Hematopoietic multipotent progenitor cell treated with erythropoietin and hydrocortisone succinate and interleukin-3 and kit ligand, for 6 days (in vitro differentiated cells): ENCODE measurements at regions not wholly inside any gene's neighbourhood (a gene's known extent, or its start where the extent isn't known, plus 50 kb on each side); places are given as distances from the start of the nearest gene placed in this dataset.

ENCODE experiments used
- DNase-seq: peaks from one replicate; pipeline ENCODE4 v3.0.0-alpha.2; 2015

DNA sequence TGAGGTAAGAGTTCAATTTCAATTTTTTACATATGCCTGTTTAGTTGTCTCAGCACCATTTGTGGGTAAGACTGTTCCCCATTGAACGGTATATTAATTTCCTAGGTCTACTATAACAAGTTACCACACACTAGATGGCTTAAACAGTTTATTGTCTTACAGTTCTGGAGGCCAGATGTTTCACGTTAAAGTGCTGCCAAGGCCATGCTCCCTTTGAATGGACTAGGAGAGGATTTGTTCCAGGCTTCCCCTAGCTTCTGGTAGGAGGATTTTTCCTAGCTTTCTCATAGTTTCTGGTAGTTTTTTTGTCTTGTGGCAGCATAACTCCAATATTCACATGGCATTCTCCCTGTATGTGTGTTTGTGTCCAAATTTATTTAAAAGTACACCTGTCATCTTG lies 149.3 kb upstream of the CYSLTR1 start:
- DNase-seq: no peak

DNA sequence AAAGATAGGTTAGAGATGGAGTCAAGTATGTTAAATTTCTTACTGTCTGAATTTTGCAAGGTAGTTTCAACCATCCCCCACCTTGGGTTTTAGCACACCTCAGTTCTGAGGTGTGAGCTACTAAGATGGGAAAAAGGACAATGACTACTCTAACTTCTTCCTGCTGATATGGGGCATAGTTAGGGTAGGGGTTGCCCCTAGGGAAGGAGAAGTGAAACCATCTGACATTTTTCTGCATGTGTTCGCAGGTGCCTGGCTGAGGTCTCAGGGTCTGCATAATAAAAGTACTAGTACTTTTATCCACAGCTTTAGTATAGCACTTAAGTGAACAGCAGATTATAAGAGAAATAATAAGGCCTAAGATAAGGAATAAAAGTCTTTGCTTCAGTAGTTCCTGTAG lies 129.5 kb upstream of the CYSLTR1 start:
- no peak for DNase-seq

DNA sequence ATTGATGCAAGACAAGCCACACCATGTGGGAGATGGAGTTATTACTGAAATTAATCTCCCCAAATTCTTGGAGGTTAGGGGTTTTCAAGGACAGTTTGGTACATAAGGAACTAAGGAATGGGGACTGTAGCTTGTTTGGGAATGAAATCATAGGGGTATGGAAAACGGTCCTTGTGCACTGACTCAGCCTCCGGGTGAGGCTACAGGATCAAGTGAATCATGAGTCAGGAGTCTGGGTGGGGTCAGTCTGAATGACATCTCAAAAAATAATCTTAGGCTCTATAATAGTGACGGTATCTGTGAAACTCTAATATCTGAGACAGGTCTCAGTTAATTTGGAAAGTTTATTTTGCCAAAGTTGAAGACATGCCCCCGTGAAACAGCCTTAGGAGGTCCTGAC lies 128.5 kb upstream of the CYSLTR1 start:
- no peak for DNase-seq

GRCh38 chrX:78452356-78452755 lies 124.9 kb upstream of the CYSLTR1 start:
- DNase-seq: no peak

DNA sequence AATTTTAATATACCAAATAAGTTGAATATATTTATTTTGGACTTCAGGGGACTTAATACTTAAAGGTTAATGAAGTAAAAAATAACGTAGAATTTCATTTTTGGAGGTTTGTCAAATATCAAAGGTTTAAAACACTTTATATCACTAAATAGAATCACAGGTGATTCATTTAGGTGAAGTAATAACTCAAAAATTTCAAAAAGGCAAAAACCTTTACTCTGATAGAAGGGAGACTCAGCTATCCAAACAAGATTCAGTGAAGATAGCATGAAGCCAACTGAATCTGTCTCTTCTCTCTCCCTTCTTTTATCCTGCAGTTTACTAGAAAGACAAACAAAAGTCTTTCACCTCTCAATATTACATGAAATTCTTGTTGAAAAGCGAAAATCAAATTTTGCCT lies 110.2 kb upstream of the CYSLTR1 start:
- DNase-seq: no peak

GRCh38 chrX:78429172-78429571 lies 101.8 kb upstream of the CYSLTR1 start:
- no peak for DNase-seq

DNA sequence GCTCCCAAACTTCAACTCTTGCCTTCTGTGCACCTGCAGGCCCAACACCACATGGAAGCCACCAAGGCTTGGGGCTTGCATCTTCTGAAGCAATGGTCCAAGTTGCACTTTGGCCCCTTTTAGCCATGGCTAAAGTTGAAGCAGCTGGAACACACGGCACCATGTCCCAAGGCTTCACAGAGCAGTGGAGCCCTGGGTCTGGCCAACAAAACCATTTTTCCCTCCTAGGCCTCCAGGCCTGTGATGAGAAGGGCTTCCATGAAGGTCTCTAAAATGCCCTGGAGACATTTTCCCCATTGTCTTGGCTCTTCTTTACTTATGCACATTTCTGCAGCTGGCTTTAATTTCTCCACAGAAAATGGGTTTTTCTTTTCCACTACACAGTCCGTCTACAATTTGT lies 61.3 kb upstream of the CYSLTR1 start:
- no peak for DNase-seq

GRCh38 chrX:78387364-78387763 lies 60.0 kb upstream of the CYSLTR1 start:
- no peak for DNase-seq

GRCh38 chrX:78384486-78384885 lies 57.1 kb upstream of the CYSLTR1 start:
- DNase-seq: no peak

DNA sequence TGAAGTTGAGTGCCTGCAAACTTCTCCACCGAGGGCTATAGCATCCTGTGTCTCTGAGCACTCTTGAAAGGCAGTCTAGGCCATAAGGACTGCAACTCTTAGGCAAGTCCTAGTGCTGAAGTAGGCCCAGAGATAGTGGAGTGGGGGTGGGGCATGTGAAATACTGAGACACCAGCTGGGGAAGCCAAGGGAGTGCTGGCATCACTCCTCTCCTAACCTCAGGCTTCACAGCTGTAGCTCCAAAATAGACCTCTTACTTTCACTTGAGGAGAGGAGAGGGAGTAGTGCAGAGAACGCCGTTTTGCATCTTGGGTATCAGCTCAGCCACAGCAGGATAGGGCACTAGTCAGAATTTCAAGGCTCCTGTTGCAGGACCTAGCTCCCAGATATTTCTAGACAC lies 56.2 kb upstream of the CYSLTR1 start:
- no peak for DNase-seq

DNA sequence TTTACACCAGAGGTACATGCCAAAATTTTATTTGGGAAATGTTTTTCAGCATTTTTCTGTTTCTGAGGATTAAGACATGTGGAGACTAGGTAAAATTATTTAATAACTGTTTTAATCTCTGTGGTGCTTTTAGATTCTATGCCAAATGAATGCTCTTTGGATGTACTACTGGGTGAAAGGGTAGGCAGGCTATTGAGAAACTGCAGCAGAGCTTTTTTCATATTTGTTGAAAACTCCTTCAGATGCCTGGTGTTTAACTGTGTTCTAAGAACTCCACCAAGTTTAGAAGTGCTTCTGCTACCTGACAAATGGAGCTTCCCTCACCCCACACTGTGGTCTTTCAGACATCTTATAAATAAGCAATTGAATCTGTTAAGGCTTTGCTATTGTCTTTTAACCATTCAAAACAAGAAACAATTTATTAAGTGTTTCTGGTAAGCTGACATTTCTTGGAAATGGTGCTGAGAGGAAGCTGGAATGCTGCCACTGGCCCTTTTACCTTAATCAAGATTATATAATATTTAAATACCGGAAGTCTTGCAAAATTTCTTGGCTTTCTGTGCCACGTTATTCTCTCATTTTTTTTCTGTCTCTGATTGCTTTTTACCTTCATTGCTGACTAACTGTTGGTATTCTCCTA lies 51.2 kb upstream of the CYSLTR1 start:
- peak; percentile 46 for DNase-seq
